Hindlimb muscle (tissue), 1 donor: ENCODE measurements at regions not wholly inside any gene's neighbourhood (a gene's known extent, or its start where the extent isn't known, plus 50 kb on each side); places are given as distances from the start of the nearest gene placed in this dataset.

Source experiments
- DNase-seq: peaks from one replicate; pipeline ENCODE4 v3.0.0-alpha.2; 2013

GRCh38 chr3:152054315-152054714, 180.9 kb downstream of the SUCNR1 start:
- no peak for DNase-seq

GRCh38 chr3:152056073-152056472, 182.6 kb downstream of the SUCNR1 start:
- DNase-seq: no peak

- DNase-seq: no peak
Measured at GRCh38 chr3:152056481-152056880, 183.0 kb downstream of the SUCNR1 start.

DNA sequence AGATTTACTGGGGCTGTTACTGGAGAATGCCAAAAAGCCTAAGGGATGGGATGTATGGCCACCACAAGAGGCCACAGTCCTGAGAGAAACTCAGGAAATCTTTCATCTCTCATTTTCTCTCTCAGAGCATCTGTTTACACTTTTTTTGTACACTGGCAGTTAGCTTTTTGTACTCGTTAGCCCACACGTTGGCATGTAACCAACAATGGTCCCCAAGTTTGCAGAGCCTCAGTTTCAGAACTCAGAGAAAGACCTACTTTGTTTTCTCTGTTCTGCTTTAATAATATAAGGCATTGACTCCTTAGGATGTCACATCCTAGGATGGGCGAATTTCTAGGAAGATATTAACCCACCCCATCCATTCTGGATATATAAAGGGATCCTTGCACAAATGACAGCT, 183.5 kb downstream of the SUCNR1 start:
- DNase-seq: no peak

DNA sequence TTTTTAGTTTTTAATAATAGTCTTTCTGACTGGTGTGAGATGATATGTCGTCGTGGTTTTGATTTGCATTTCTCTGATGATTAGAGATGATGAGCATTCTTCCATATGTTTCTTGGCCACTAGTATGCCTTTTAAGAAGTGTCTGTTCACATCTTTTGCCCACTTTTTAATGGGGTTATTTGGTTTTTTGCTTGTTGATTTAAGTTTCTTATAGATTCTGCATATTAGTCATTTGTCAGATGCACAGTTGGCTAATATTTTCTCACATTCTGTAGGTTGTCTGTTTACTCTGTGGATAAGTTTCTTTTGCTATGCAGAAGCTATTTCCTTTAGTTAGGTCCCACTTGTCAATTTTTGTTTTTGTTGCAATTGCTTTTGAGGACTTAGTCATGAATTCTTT, 185.4 kb downstream of the SUCNR1 start:
- DNase-seq: no peak

DNA sequence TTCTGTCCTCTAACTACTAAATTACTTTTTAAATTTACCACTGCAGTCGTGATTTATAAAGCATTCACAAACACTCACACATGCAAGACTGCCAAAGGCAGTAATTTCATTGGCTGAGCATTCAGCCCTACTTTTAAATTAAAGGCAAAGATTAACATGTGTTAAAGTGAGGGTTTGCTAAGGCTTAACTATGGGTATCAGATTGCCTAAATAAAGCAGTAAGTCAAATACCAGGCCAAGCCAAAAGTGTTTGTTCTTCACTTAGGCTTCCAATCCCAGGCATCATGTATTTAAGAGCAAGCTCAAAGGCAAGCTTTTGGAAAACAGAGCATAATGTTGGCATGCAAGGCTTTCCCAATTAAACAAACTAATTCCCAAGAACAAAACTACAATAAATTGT, 187.3 kb downstream of the SUCNR1 start:
- no peak for DNase-seq

- no peak for DNase-seq
Measured at GRCh38 chr3:152061296-152061695, 187.9 kb downstream of the SUCNR1 start.

GRCh38 chr3:152069871-152070270, 196.4 kb downstream of the SUCNR1 start:
- DNase-seq: no peak

GRCh38 chr3:152071315-152071714, 197.4 kb upstream of the MBNL1 start:
- DNase-seq: no peak

GRCh38 chr3:152071924-152072323, 196.8 kb upstream of the MBNL1 start:
- no peak for DNase-seq

DNA sequence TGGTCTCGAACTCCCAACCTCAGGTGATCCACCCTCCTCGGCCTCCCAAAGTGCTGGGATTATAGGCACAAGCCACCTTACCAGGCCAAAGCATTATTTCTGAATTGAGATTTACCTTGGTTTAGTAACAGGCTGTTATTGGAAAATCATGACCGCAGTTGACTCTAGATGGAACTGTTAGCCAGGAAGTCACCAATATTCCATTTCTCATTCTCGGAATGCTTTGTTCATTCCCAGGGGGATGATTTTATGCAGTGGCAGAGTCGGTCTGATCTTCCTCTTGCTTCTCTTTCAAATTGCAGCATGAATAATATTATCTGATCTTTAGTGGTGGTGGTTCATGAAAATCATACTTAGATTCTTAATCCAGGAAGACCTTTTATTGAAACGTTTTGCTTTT, 195.5 kb upstream of the MBNL1 start:
- peak; percentile 6 for DNase-seq

DNA sequence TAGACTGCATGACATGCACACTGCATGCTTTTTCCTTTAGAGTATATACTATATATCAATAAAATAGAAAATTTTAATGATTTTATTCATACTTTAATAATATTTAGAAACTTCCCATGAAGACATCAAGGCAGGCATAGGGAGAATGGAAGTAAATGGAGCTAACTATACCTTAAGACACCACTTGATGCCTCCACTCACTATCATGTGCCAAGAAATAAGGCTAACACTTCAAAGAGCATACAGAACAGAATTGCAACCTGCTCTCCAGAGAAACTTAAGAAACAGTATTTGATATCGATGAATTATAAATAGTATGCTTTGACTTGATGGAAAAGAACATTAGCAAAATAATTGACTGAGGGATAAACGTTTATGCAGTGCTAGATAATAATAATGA, 192.6 kb upstream of the MBNL1 start:
- no peak for DNase-seq

DNA sequence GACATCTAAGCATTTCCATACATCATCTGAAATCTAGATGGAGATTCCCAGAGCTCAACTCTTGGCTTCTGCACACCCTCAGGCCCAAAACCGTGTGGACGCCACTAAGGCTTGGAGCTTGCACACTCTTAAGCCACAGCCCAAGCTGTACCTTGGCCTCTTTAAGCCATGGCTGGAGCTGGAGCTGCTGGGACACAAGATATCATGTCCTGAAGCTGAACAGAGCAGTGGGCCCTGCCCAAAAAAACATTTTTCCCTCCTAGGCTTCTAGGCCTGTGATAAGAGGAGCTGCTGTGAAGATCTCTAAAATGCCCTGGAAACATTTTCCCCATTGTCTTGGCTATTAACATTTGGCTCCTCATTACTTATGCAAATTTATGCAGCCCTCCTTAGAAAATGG, 188.7 kb upstream of the MBNL1 start:
- DNase-seq: no peak

GRCh38 chr3:152083135-152083534, 185.6 kb upstream of the MBNL1 start:
- no peak for DNase-seq

- DNase-seq: no peak
Measured at GRCh38 chr3:152084441-152085158, 184.1 kb upstream of the MBNL1 start.

DNA sequence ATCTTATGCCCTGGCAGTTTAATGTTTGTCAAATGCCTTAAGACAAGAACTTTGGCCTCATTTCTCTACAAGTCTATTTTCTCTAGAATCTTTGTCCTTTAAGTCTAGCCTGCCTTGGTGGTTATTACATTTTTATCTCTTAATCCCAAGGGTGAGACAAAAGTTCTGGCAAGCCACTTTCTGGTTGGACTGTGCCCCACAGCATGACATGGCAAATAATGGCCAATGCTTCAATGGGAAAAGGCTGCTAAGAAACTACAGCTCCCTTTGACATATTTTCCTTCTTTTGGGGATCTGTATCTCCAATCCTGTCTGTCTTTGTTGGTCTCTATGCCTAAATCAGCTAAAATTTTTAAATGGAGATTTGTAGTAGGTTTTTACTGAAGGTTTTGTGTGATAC, 181.6 kb upstream of the MBNL1 start:
- DNase-seq: no peak

GRCh38 chr3:152089528-152089927, 179.2 kb upstream of the MBNL1 start:
- DNase-seq: no peak

GRCh38 chr3:152091725-152092124, 177.0 kb upstream of the MBNL1 start:
- DNase-seq: no peak

- DNase-seq: no peak
Measured at GRCh38 chr3:152093901-152094300, 174.8 kb upstream of the MBNL1 start.

DNA sequence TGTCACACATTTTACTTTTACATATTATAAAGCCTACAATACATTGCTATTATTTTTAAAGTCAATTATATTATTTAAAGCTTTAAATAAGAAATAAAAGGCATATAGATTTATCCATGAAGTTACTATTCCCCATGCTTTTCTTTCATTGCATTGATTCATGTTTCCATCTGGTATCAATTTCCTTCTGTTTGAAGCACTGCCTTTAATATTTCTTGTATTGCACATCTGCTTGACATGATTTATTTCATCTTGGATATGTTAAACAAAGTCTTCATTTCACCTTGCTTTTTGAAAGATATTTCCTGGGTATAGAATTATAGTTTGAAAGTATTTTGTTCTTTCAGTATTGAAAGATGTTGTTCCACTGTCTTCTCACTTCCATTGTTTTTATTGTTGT, 174.3 kb upstream of the MBNL1 start:
- DNase-seq: no peak

- DNase-seq: no peak
Measured at GRCh38 chr3:152095472-152095871, 173.3 kb upstream of the MBNL1 start.

- DNase-seq: no peak
Measured at GRCh38 chr3:152096280-152096906, 172.3 kb upstream of the MBNL1 start.

DNA sequence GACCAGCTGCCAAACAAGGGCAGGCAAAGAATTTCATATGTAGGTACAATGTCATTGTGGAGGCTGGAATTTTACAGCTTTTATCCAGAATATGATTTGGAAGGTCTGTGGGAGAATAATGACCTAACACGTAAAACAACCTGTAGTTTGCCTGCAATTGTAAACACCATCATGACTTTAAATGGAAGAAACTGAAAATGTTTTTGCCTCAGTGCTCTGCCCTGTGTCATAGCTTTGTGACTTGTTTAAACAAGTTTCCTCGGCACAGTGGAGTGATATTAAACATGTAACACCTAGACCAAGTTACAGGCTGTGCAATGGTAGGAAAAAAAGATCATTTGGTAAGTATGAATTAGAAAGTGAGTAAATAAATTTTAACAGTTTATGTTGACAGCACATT, 171.6 kb upstream of the MBNL1 start:
- DNase-seq: no peak

DNA sequence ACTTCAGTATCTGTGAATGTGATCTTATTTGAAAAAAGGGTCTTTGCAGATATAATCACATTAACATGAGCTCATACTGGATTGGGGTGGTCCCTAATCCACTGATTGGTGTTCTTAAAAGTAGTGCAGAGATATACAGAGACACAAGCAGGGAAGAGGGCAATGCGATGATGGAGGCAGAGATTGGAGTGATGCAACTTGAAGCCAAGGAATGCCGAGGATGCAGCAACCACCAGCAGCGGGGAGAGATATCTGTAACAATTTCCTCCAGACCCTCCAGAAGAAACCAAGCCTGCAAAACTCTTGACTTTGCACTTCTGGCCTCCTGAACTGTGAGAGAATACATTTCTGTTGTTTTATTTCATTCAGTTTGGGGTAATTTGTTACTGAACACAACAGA, 171.0 kb upstream of the MBNL1 start:
- no peak for DNase-seq
